H1 (cell line): ENCODE measurements at regions not wholly inside any gene's neighbourhood (a gene's known extent, or its start where the extent isn't known, plus 50 kb on each side); places are given as distances from the start of the nearest gene placed in this dataset.

Experiments
- CTCF ChIA-PET: fragments of 300-600 bp; sonication (Branson Sonifier 250); formaldehyde crosslinking; loops from one replicate; lab custom pipeline; 2021; ENCODE audit not compliant: partially characterized antibody; lab: Charles Lee
- POLR2A ChIA-PET: fragments of 300-600 bp; sonication (Branson Sonifier 250); formaldehyde crosslinking; loops from one replicate; lab custom pipeline; 2021; ENCODE audit warnings: inconsistent platforms; ENCODE audit not compliant: partially characterized antibody; lab: Charles Lee
- DNase-seq, 2 experiments: peaks; one replicate each; pipeline versions ENCODE4 v3.0.0 to v3.0.0-alpha.2; 2010 to 2022; ENCODE audit warnings: low spot score in 2 of 2, low read depth in 1 of 2, mixed read lengths in 1 of 2
- FAIRE-seq: peaks from 2 replicates; lab custom pipeline; 2011; peaks lifted over from hg19 to GRCh38; lab: Jason Lieb, UNC
- H2AFZ ChIP-seq: 2 replicates; pipeline ENCODE4 v1.8.1; 2012; ENCODE audit warnings: low read length, inconsistent platforms
- H2AK5ac ChIP-seq: 2 replicates; pipeline ENCODE4 v1.6.1; 2013; ENCODE audit warnings: low read depth, low read length
- H2BK120ac ChIP-seq: replicated peaks from 2 replicates; pipeline ENCODE3; 2013; ENCODE audit warnings: low read depth, low read length, inconsistent platforms
- H2BK12ac ChIP-seq: 2 replicates; pipeline ENCODE4 v1.6.1; 2013; ENCODE audit warnings: low read depth, low read length
- H2BK15ac ChIP-seq: 2 replicates; pipeline ENCODE4 v1.6.1; 2013; ENCODE audit warnings: low read length
- H2BK20ac ChIP-seq: 2 replicates; pipeline ENCODE4 v1.6.1; 2013; ENCODE audit warnings: low read length
- H2BK5ac ChIP-seq: 2 replicates; pipeline ENCODE4 v1.6.1; 2013; ENCODE audit warnings: low read depth, low read length
- H3K14ac ChIP-seq: 2 replicates; pipeline ENCODE4 v1.6.1; 2013; ENCODE audit warnings: inconsistent platforms; ENCODE audit not compliant: insufficient read length
- H3K18ac ChIP-seq: 2 replicates; pipeline ENCODE4 v1.6.1; 2013; ENCODE audit warnings: low read length; ENCODE audit errors: extremely low read depth
- H3K23ac ChIP-seq: 2 replicates; pipeline ENCODE4 v1.6.1; 2013; ENCODE audit warnings: inconsistent platforms; ENCODE audit not compliant: insufficient read length
- H3K23me2 ChIP-seq: 2 replicates; pipeline ENCODE4 v1.6.1; 2013; ENCODE audit warnings: low read depth, low read length
- H3K27ac ChIP-seq: 2 replicates; pipeline ENCODE4 v1.6.1; 2011; ENCODE audit warnings: low read depth, low read length, inconsistent platforms
- H3K27me3 ChIP-seq, 4 experiments: replicated peaks in 1 of 4; 1 replicate in 1 of 4; 2 replicates in 3 of 4; pipeline versions ENCODE4 v1.6.1 to v1.8.1; 2011 to 2013; ENCODE audit warnings: low read length in 3 of 4, mild to moderate bottlenecking in 3 of 4, inconsistent platforms in 2 of 4, mixed read lengths in 2 of 4, moderate library complexity in 1 of 4; ENCODE audit not compliant: control insufficient read depth in 3 of 4, insufficient read depth in 3 of 4; ENCODE audit errors: extremely low read depth in 1 of 4
- H3K36me3 ChIP-seq, 4 experiments: 2 replicates each; pipeline versions ENCODE4 v1.6.1 to v1.8.1; 2011 to 2013; ENCODE audit warnings: mild to moderate bottlenecking in 4 of 4, low read length in 3 of 4, moderate library complexity in 2 of 4, control low read depth in 1 of 4, inconsistent platforms in 1 of 4; ENCODE audit not compliant: insufficient read depth in 4 of 4, control insufficient read depth in 2 of 4
- H3K4ac ChIP-seq: replicated peaks from 2 replicates; pipeline ENCODE3; 2013; ENCODE audit warnings: low read length, low read depth, mixed read lengths, inconsistent platforms; ENCODE audit not compliant: insufficient read length
- H3K4me1 ChIP-seq, 4 experiments: replicated peaks in 1 of 4; 1 replicate in 1 of 4; 2 replicates in 3 of 4; pipeline versions ENCODE4 v1.6.1 to v1.8.1; 2011 to 2013; ENCODE audit warnings: low read length in 3 of 4, inconsistent platforms in 2 of 4, mixed read lengths in 1 of 4; ENCODE audit not compliant: insufficient read depth in 4 of 4, control insufficient read depth in 3 of 4
- H3K4me2 ChIP-seq, 2 experiments: 2 replicates each; pipeline versions ENCODE4 v1.6.1 to v1.8.1; 2011 to 2013; ENCODE audit warnings: low read depth in 2 of 2, low read length in 2 of 2, control low read depth in 1 of 2, inconsistent platforms in 1 of 2, mild to moderate bottlenecking in 1 of 2; ENCODE audit not compliant: insufficient read depth in 1 of 2
- H3K4me3 ChIP-seq, 4 experiments: fragments of 200-600, 300-600 bp in 1 of 4; sonication (generic), shearing (Covaris generic), sonication (Bioruptor Twin) in 1 of 4; 2 replicates each; pipeline versions ENCODE4 v1.5.1 to v1.8.1; 2011 to 2016; ENCODE audit warnings: low read length in 4 of 4, low read depth in 3 of 4, control low read depth in 2 of 4, inconsistent platforms in 2 of 4, mild to moderate bottlenecking in 2 of 4, mixed read lengths in 1 of 4, moderate library complexity in 1 of 4; ENCODE audit not compliant: insufficient read depth in 2 of 4; ENCODE audit errors: extremely low read depth in 1 of 4
- H3K56ac ChIP-seq: replicated peaks from 2 replicates; pipeline ENCODE3; 2013; ENCODE audit warnings: low read depth, mild to moderate bottlenecking, mixed read lengths, low read length, inconsistent platforms; ENCODE audit not compliant: insufficient read length
- H3K79me1 ChIP-seq: 2 replicates; pipeline ENCODE4 v1.6.1; 2013; ENCODE audit warnings: low read depth, low read length, control low read depth
- H3K79me2 ChIP-seq, 2 experiments: 2 replicates each; pipeline versions ENCODE4 v1.6.1 to v1.8.1; 2012 to 2013; ENCODE audit warnings: low read length in 2 of 2, mild to moderate bottlenecking in 2 of 2, inconsistent platforms in 1 of 2; ENCODE audit not compliant: insufficient read depth in 2 of 2, control insufficient read depth in 1 of 2
- H3K9ac ChIP-seq, 4 experiments: replicated peaks in 1 of 4; 1 replicate in 1 of 4; 2 replicates in 3 of 4; pipeline versions ENCODE4 v1.6.1 to v1.8.1; 2011 to 2013; ENCODE audit warnings: low read depth in 3 of 4, low read length in 3 of 4, control low read depth in 2 of 4, mild to moderate bottlenecking in 2 of 4, moderate library complexity in 2 of 4, inconsistent platforms in 1 of 4; ENCODE audit errors: extremely low read depth in 1 of 4
- H3K9me3 ChIP-seq, 2 experiments: 2 replicates each; pipeline versions ENCODE4 v1.6.1 to v1.8.1; 2012 to 2013; ENCODE audit warnings: mild to moderate bottlenecking in 2 of 2, moderate library complexity in 2 of 2, control low read depth in 1 of 2, inconsistent platforms in 1 of 2, low read depth in 1 of 2, low read length in 1 of 2, mixed read lengths in 1 of 2; ENCODE audit not compliant: insufficient read depth in 2 of 2
- H4K20me1 ChIP-seq, 2 experiments: replicated peaks in 1 of 2; 2 replicates each; pipeline versions ENCODE3 to v1.8.1; 2011 to 2013; ENCODE audit warnings: inconsistent platforms in 2 of 2, low read length in 2 of 2, mild to moderate bottlenecking in 1 of 2; ENCODE audit not compliant: insufficient read depth in 2 of 2, control insufficient read depth in 1 of 2
- H4K5ac ChIP-seq: 2 replicates; pipeline ENCODE4 v1.6.1; 2013; ENCODE audit warnings: low read length, low read depth, mixed read lengths, inconsistent platforms; ENCODE audit not compliant: insufficient read length
- H4K8ac ChIP-seq: 2 replicates; pipeline ENCODE4 v1.8.0; 2013; ENCODE audit warnings: mild to moderate bottlenecking, moderate library complexity, low read length, inconsistent platforms; ENCODE audit not compliant: insufficient read depth; ENCODE audit errors: extremely low read depth
- H4K91ac ChIP-seq: replicated peaks from 2 replicates; pipeline ENCODE3; 2013; ENCODE audit warnings: low read length, mixed read lengths, inconsistent platforms; ENCODE audit not compliant: insufficient read length
- BACH1 ChIP-seq: IDR thresholded peaks from 2 replicates; pipeline ENCODE4 v1.6.1; 2012; ENCODE audit warnings: low read length, improper control_type of control experiment
- MAFK ChIP-seq: IDR thresholded peaks from 2 replicates; pipeline ENCODE4 v1.6.1; 2012; ENCODE audit warnings: low read depth, mild to moderate bottlenecking, improper control_type of control experiment, low read length
- NANOG ChIP-seq: IDR thresholded peaks from 2 replicates; pipeline ENCODE4 v1.6.1; 2011; ENCODE audit warnings: low read length, low read depth, mild to moderate bottlenecking, inconsistent platforms; ENCODE audit not compliant: insufficient read depth, poor library complexity, severe bottlenecking
- RBBP5 ChIP-seq: IDR thresholded peaks from 2 replicates; pipeline ENCODE4 v1.7.1; 2012; ENCODE audit warnings: low read depth, mild to moderate bottlenecking, inconsistent platforms, low read length, moderate library complexity, borderline replicate concordance
- SIRT6 ChIP-seq: IDR thresholded peaks from one replicate; pipeline ENCODE4 v1.7.1; 2012; ENCODE audit warnings: low read length, inconsistent platforms
- SRF ChIP-seq: IDR thresholded peaks from 2 replicates; pipeline ENCODE4 v1.6.1; 2011; ENCODE audit warnings: mild to moderate bottlenecking, low read depth, low read length, moderate library complexity
- TCF12 ChIP-seq: IDR thresholded peaks from 2 replicates; pipeline ENCODE4 v1.6.1; 2011; ENCODE audit warnings: low read depth, mild to moderate bottlenecking, low read length
- YY1 ChIP-seq: IDR thresholded peaks from 2 replicates; pipeline ENCODE4 v1.6.1; 2011; ENCODE audit warnings: low read depth, mild to moderate bottlenecking, low read length
- WGBS, 2 experiments: shearing (Covaris generic) in 1 of 2; methylation state at CpG; one replicate each; pipeline versions ENCODE4 v1.1.6 to v1.1.7; 2013 to 2015; ENCODE audit warnings: low lambda C conversion rate in 2 of 2, mixed read lengths in 2 of 2, inconsistent platforms in 1 of 2, low coverage in 1 of 2, missing lambda C conversion rate in 1 of 2; ENCODE audit not compliant: insufficient replicate concordance in 2 of 2, insufficient coverage in 1 of 2, insufficient read length in 1 of 2; ENCODE audit errors: extremely low coverage in 1 of 2, missing lambda C conversion rate in 1 of 2; 5-methylcytosine and 5-hydroxymethylcytosine counted together

- no peak overlapping the region for H2BK120ac ChIP-seq
- no peak overlapping the region for H2BK12ac ChIP-seq
- H2BK20ac ChIP-seq, result 0 out of 2 replicates have a peak overlapping the region, but pooled peaks have one; percentile 26
- no peaks in the 10 kb centered on the region for H3K36me3 ChIP-seq
- no peaks in the 10 kb centered on the region for H3K79me2 ChIP-seq
- H3K18ac ChIP-seq, result no peak overlapping the region
- H4K91ac ChIP-seq, result no peak overlapping the region
- H3K4me1 ChIP-seq, result peaks cover 0 to 4% (median 1%) of the 10 kb centered on the region in 4 experiments; a peak in 2 of 7 replicates
- FAIRE-seq (peak; percentile 75), DNase-seq (no peak)
- H3K9me3 ChIP-seq, result no peaks in the 10 kb centered on the region
- peaks cover 2% of the 10 kb centered on the region for H3K23me2 ChIP-seq
- TF ChIP-seq BACH1 (peak; percentile 87), RBBP5 (no peak), TCF12 (peak; percentile 17; the same call in 1 of the 2 replicates), MAFK (peak; percentile 69), SIRT6 (no peak), SRF (no peak), YY1 (peak; percentile 43; the same call in 1 of the 2 replicates), NANOG (peak; percentile 93)
- POLR2A ChIA-PET, result no interaction called here
- no peak overlapping the region for H2AK5ac ChIP-seq
- H4K5ac ChIP-seq, result no peak overlapping the region
- WGBS, 2 experiments, result 34% methylated on average over 3 of the region's 3 CpGs; no CpG with 5 or more reads in 1 of the 2 experiments
- no peak overlapping the region for H3K14ac ChIP-seq
- no peak overlapping the region for H3K4ac ChIP-seq
- H2BK5ac ChIP-seq, result no peak overlapping the region
- no peak overlapping the region for H3K27ac ChIP-seq
- no peaks in the 10 kb centered on the region for H3K79me1 ChIP-seq
- H2AFZ ChIP-seq, result no peak overlapping the region
- no peak overlapping the region for H3K56ac ChIP-seq
- no peaks in the 10 kb centered on the region for H4K20me1 ChIP-seq
- H3K23ac ChIP-seq, result no peak overlapping the region
- peak overlapping the region in 1 of 4 experiments; percentile 23; a peak in 1 of 8 replicates for H3K4me3 ChIP-seq
- no peak overlapping the region for H3K9ac ChIP-seq
- no peak overlapping the region for H4K8ac ChIP-seq
- CTCF ChIA-PET, result no interaction called here
- no peaks in the 10 kb centered on the region for H3K27me3 ChIP-seq
- H2BK15ac ChIP-seq, result no peak overlapping the region
- peak overlapping the region; percentile 18 to 46; a peak in 2 of 4 replicates for H3K4me2 ChIP-seq
These were observed 175.9 kb upstream of the PLSCR5 start for GRCh38 chr3:146781059-146781458.
